DND-41 (cell line): ENCODE measurements at regions not wholly inside any gene's neighbourhood (a gene's known extent, or its start where the extent isn't known, plus 50 kb on each side); places are given as distances from the start of the nearest gene placed in this dataset.

Source experiments
- CTCF ChIP-seq: IDR thresholded peaks from 2 replicates; pipeline ENCODE4 v1.5.1; 2012; ENCODE audit warnings: borderline replicate concordance, low read length, moderate library complexity, mild to moderate bottlenecking; ENCODE audit not compliant: poor library complexity, severe bottlenecking; ENCODE audit errors: extremely low read depth
- EZH2 ChIP-seq: IDR thresholded peaks from 3 replicates; pipeline ENCODE4 v1.6.1; 2012; ENCODE audit warnings: borderline replicate concordance, low read depth, mild to moderate bottlenecking, moderate library complexity, low read length, inconsistent platforms; ENCODE audit not compliant: severe bottlenecking

GRCh38 chr18:42394238-42394637 lies 439.2 kb downstream of the PIK3C3 start:
- no peak for TF ChIP-seq EZH2
- no peak for TF ChIP-seq CTCF
